ENCODE measurements at regions not wholly inside any gene's neighbourhood (a gene's known extent, or its start where the extent isn't known, plus 50 kb on each side); places are given as distances from the start of the nearest gene placed in this dataset.
"Not testable (repeated sequence)": the region's sequence is repeated elsewhere in the genome, so short reads cannot be mapped to it uniquely, and the experiment has no call there.

GRCh38 chr7:63564882-63565281 lies 433.8 kb upstream of the ZNF722 start:
- not testable (repeated sequence) for H2AFZ ChIP-seq (ENCODE audit: low read depth, low read length); H3K79me2 ChIP-seq (ENCODE audit: insufficient read depth, low read length); H3K4me2 ChIP-seq (ENCODE audit: insufficient read depth, low read length); H3K27ac ChIP-seq (ENCODE audit: low read length); DNase-seq; H3K4me3 ChIP-seq (ENCODE audit: low read depth in 1 of 2, low read length in 2 of 2); H3K27me3 ChIP-seq (ENCODE audit: insufficient read depth, low read length, poor library complexity); H3K9ac ChIP-seq (ENCODE audit: low read depth, low read length); H3K4me1 ChIP-seq (ENCODE audit: insufficient read depth, low read length); H3K9me3 ChIP-seq (ENCODE audit: insufficient read depth, low read length, severe bottlenecking); H3K36me3 ChIP-seq (ENCODE audit: insufficient read depth, low read length); ATAC-seq (ENCODE audit: insufficient read depth, low read depth); H4K20me1 ChIP-seq (ENCODE audit: insufficient read depth, low read length)

- not testable (repeated sequence) for H4K20me1 ChIP-seq (ENCODE audit: insufficient read depth, low read length); H3K9me3 ChIP-seq (ENCODE audit: insufficient read depth, low read length, severe bottlenecking); H3K27ac ChIP-seq (ENCODE audit: low read length); H3K4me3 ChIP-seq (ENCODE audit: low read depth in 1 of 2, low read length in 2 of 2); H3K4me1 ChIP-seq (ENCODE audit: insufficient read depth, low read length); ATAC-seq (ENCODE audit: insufficient read depth, low read depth); H2AFZ ChIP-seq (ENCODE audit: low read depth, low read length); H3K36me3 ChIP-seq (ENCODE audit: insufficient read depth, low read length); H3K4me2 ChIP-seq (ENCODE audit: insufficient read depth, low read length); DNase-seq; H3K9ac ChIP-seq (ENCODE audit: low read depth, low read length); H3K27me3 ChIP-seq (ENCODE audit: insufficient read depth, low read length, poor library complexity); H3K79me2 ChIP-seq (ENCODE audit: insufficient read depth, low read length)
Measured at GRCh38 chr7:63566886-63567285, 431.8 kb upstream of the ZNF722 start.

- H3K4me2 ChIP-seq (ENCODE audit: insufficient read depth, low read length); H3K4me3 ChIP-seq (ENCODE audit: low read depth in 1 of 2, low read length in 2 of 2); H3K9ac ChIP-seq (ENCODE audit: low read depth, low read length); H2AFZ ChIP-seq (ENCODE audit: low read depth, low read length); H3K27ac ChIP-seq (ENCODE audit: low read length); ATAC-seq (ENCODE audit: insufficient read depth, low read depth); H3K4me1 ChIP-seq (ENCODE audit: insufficient read depth, low read length); H4K20me1 ChIP-seq (ENCODE audit: insufficient read depth, low read length); H3K79me2 ChIP-seq (ENCODE audit: insufficient read depth, low read length); H3K27me3 ChIP-seq (ENCODE audit: insufficient read depth, low read length, poor library complexity); DNase-seq; H3K36me3 ChIP-seq (ENCODE audit: insufficient read depth, low read length); H3K9me3 ChIP-seq (ENCODE audit: insufficient read depth, low read length, severe bottlenecking): not testable (repeated sequence)
Measured at GRCh38 chr7:63567636-63568035, 431.0 kb upstream of the ZNF722 start.

- H3K4me1 ChIP-seq (ENCODE audit: insufficient read depth, low read length); H3K79me2 ChIP-seq (ENCODE audit: insufficient read depth, low read length); DNase-seq; H4K20me1 ChIP-seq (ENCODE audit: insufficient read depth, low read length); H3K4me3 ChIP-seq (ENCODE audit: low read depth in 1 of 2, low read length in 2 of 2); H3K4me2 ChIP-seq (ENCODE audit: insufficient read depth, low read length); H2AFZ ChIP-seq (ENCODE audit: low read depth, low read length); H3K9ac ChIP-seq (ENCODE audit: low read depth, low read length); H3K36me3 ChIP-seq (ENCODE audit: insufficient read depth, low read length); H3K27ac ChIP-seq (ENCODE audit: low read length); ATAC-seq (ENCODE audit: insufficient read depth, low read depth); H3K9me3 ChIP-seq (ENCODE audit: insufficient read depth, low read length, severe bottlenecking); H3K27me3 ChIP-seq (ENCODE audit: insufficient read depth, low read length, poor library complexity): not testable (repeated sequence)
Measured at GRCh38 chr7:63568571-63569313, 429.9 kb upstream of the ZNF722 start.

- H3K4me3 ChIP-seq (ENCODE audit: low read depth in 1 of 2, low read length in 2 of 2); H3K9ac ChIP-seq (ENCODE audit: low read depth, low read length); DNase-seq; H3K4me2 ChIP-seq (ENCODE audit: insufficient read depth, low read length); ATAC-seq (ENCODE audit: insufficient read depth, low read depth); H2AFZ ChIP-seq (ENCODE audit: low read depth, low read length); H3K27ac ChIP-seq (ENCODE audit: low read length); H3K36me3 ChIP-seq (ENCODE audit: insufficient read depth, low read length); H3K9me3 ChIP-seq (ENCODE audit: insufficient read depth, low read length, severe bottlenecking); H4K20me1 ChIP-seq (ENCODE audit: insufficient read depth, low read length); H3K27me3 ChIP-seq (ENCODE audit: insufficient read depth, low read length, poor library complexity); H3K4me1 ChIP-seq (ENCODE audit: insufficient read depth, low read length); H3K79me2 ChIP-seq (ENCODE audit: insufficient read depth, low read length): not testable (repeated sequence)
Measured at GRCh38 chr7:63570386-63571115, 428.1 kb upstream of the ZNF722 start.

- H3K9ac ChIP-seq (ENCODE audit: low read depth, low read length), result not testable (repeated sequence)
Measured at GRCh38 chr7:63572196-63572595, 426.5 kb upstream of the ZNF722 start.

GRCh38 chr7:63572956-63573355 lies 425.7 kb upstream of the ZNF722 start:
- H3K27ac ChIP-seq (ENCODE audit: low read length); H3K9ac ChIP-seq (ENCODE audit: low read depth, low read length); H3K4me3 ChIP-seq (ENCODE audit: low read depth in 1 of 2, low read length in 2 of 2); H3K79me2 ChIP-seq (ENCODE audit: insufficient read depth, low read length); H4K20me1 ChIP-seq (ENCODE audit: insufficient read depth, low read length); H3K36me3 ChIP-seq (ENCODE audit: insufficient read depth, low read length); DNase-seq; H3K4me1 ChIP-seq (ENCODE audit: insufficient read depth, low read length); H3K27me3 ChIP-seq (ENCODE audit: insufficient read depth, low read length, poor library complexity); ATAC-seq (ENCODE audit: insufficient read depth, low read depth); H3K4me2 ChIP-seq (ENCODE audit: insufficient read depth, low read length); H2AFZ ChIP-seq (ENCODE audit: low read depth, low read length); H3K9me3 ChIP-seq (ENCODE audit: insufficient read depth, low read length, severe bottlenecking): not testable (repeated sequence)

More at GRCh38 chr7:63572196-63572595, 426.5 kb upstream of the ZNF722 start:
- not testable (repeated sequence) for H3K4me1 ChIP-seq (ENCODE audit: insufficient read depth, low read length); H3K4me2 ChIP-seq (ENCODE audit: insufficient read depth, low read length); DNase-seq; H3K27me3 ChIP-seq (ENCODE audit: insufficient read depth, low read length, poor library complexity); H3K4me3 ChIP-seq (ENCODE audit: low read depth in 1 of 2, low read length in 2 of 2); ATAC-seq (ENCODE audit: insufficient read depth, low read depth); H4K20me1 ChIP-seq (ENCODE audit: insufficient read depth, low read length); H3K9me3 ChIP-seq (ENCODE audit: insufficient read depth, low read length, severe bottlenecking); H3K27ac ChIP-seq (ENCODE audit: low read length); H3K36me3 ChIP-seq (ENCODE audit: insufficient read depth, low read length); H3K79me2 ChIP-seq (ENCODE audit: insufficient read depth, low read length); H2AFZ ChIP-seq (ENCODE audit: low read depth, low read length)

- H3K4me3 ChIP-seq (ENCODE audit: low read depth in 1 of 2, low read length in 2 of 2); DNase-seq; H3K9me3 ChIP-seq (ENCODE audit: insufficient read depth, low read length, severe bottlenecking); H3K27ac ChIP-seq (ENCODE audit: low read length); ATAC-seq (ENCODE audit: insufficient read depth, low read depth); H2AFZ ChIP-seq (ENCODE audit: low read depth, low read length); H3K79me2 ChIP-seq (ENCODE audit: insufficient read depth, low read length); H4K20me1 ChIP-seq (ENCODE audit: insufficient read depth, low read length); H3K4me1 ChIP-seq (ENCODE audit: insufficient read depth, low read length); H3K9ac ChIP-seq (ENCODE audit: low read depth, low read length); H3K36me3 ChIP-seq (ENCODE audit: insufficient read depth, low read length); H3K4me2 ChIP-seq (ENCODE audit: insufficient read depth, low read length); H3K27me3 ChIP-seq (ENCODE audit: insufficient read depth, low read length, poor library complexity): not testable (repeated sequence)
Measured at GRCh38 chr7:63573412-63573811, 425.2 kb upstream of the ZNF722 start.

Data from DND-41 (cell line).